Dedifferentiated amniotic fluid mesenchymal stem cell (primary cell): ENCODE measurements at regions not wholly inside any gene's neighbourhood (a gene's known extent, or its start where the extent isn't known, plus 50 kb on each side); places are given as distances from the start of the nearest gene placed in this dataset.
"Not testable (repeated sequence)": the region's sequence is repeated elsewhere in the genome, so short reads cannot be mapped to it uniquely, and the experiment has no call there.

Source experiments
- DNase-seq: peaks from one replicate; pipeline ENCODE4 v3.0.0-alpha.2; 2016; ENCODE audit errors: extremely low spot score

GRCh38 chr15:79492065-79492464 lies 59.9 kb downstream of the MINAR1 start:
- DNase-seq = no peak

GRCh38 chr15:79494384-79494909 lies 62.3 kb downstream of the MINAR1 start:
- DNase-seq = no peak

- no peak for DNase-seq
Measured at GRCh38 chr15:79494963-79495755, 63.0 kb downstream of the MINAR1 start.

GRCh38 chr15:79495775-79496174 lies 63.6 kb downstream of the MINAR1 start:
- no peak for DNase-seq

GRCh38 chr15:79496838-79497237 lies 64.7 kb downstream of the MINAR1 start:
- DNase-seq = no peak

GRCh38 chr15:79501086-79501485 lies 69.0 kb downstream of the MINAR1 start:
- no peak for DNase-seq

GRCh38 chr15:79505956-79506355 lies 73.8 kb downstream of the MINAR1 start:
- DNase-seq = no peak

- DNase-seq = not testable (repeated sequence)
Measured at GRCh38 chr15:79512844-79513243, 80.7 kb downstream of the MINAR1 start.

- DNase-seq = no peak
Measured at GRCh38 chr15:79513417-79513816, 81.3 kb downstream of the MINAR1 start.

- no peak for DNase-seq
Measured at GRCh38 chr15:79513940-79514339, 81.8 kb downstream of the MINAR1 start.

GRCh38 chr15:79515300-79516027 lies 83.3 kb downstream of the MINAR1 start:
- DNase-seq = no peak

GRCh38 chr15:79516155-79516554 lies 84.0 kb downstream of the MINAR1 start:
- DNase-seq = no peak

- no peak for DNase-seq
Measured at GRCh38 chr15:79516646-79517045, 84.5 kb downstream of the MINAR1 start.

GRCh38 chr15:79519628-79520027 lies 87.5 kb downstream of the MINAR1 start:
- no peak for DNase-seq

GRCh38 chr15:79520654-79521053 lies 88.5 kb downstream of the MINAR1 start:
- DNase-seq = no peak

- no peak for DNase-seq
Measured at GRCh38 chr15:79522656-79523055, 90.5 kb downstream of the MINAR1 start.

- DNase-seq = no peak
Measured at GRCh38 chr15:79523266-79523665, 91.1 kb downstream of the MINAR1 start.

- DNase-seq = no peak
Measured at GRCh38 chr15:79524531-79524930, 92.4 kb downstream of the MINAR1 start.

GRCh38 chr15:79526376-79526775 lies 94.2 kb downstream of the MINAR1 start:
- no peak for DNase-seq

- DNase-seq = no peak
Measured at GRCh38 chr15:79527821-79528220, 95.7 kb downstream of the MINAR1 start.

- no peak for DNase-seq
Measured at GRCh38 chr15:79529157-79529785, 97.1 kb downstream of the MINAR1 start.

- DNase-seq = peak; percentile 41
Measured at GRCh38 chr15:79535536-79535935, 103.4 kb downstream of the MINAR1 start.
